ENCODE measurements at regions not wholly inside any gene's neighbourhood (a gene's known extent, or its start where the extent isn't known, plus 50 kb on each side); places are given as distances from the start of the nearest gene placed in this dataset.

DNA sequence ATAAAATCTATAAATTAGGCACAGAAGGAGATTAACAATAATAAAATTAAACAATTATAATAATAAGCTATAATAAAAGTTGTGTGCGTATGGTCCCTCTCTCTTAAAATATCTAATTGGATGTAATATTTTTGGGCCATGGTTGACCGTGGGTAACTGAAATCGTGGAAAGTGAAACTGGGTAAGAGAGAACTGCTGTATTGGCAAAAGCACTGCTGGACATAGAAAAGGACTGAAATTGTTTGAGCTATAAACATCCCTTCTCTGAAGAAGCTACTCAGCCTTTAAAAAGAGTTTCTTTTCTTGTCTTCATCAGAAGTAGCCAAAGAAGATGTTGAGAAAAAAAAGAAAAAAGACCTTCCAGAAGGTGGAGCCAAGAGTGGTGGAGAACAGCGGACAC is 379.4 kb downstream of the ZNF521 start:
- no peak overlapping the region for H3K4me3 ChIP-seq (ENCODE audit: low read depth in 1 of 3, low read length in 3 of 3)
- H3K36me3 ChIP-seq (ENCODE audit: control insufficient read depth in 4 of 4, insufficient read depth in 3 of 4, low read depth in 1 of 4, low read length in 3 of 4): no peaks in the 10 kb centered on the region
- no peak for DNase-seq (ENCODE audit: low spot score)
- H3K9ac ChIP-seq (ENCODE audit: low read depth in 1 of 2, low read length in 2 of 2): no peak overlapping the region
- H3K27me3 ChIP-seq (ENCODE audit: control insufficient read depth in 4 of 4, insufficient read depth in 4 of 4, low read length in 3 of 4): no peaks in the 10 kb centered on the region
- H3K9me3 ChIP-seq (ENCODE audit: control insufficient read depth in 4 of 4, low read length in 3 of 4): peaks cover 0 to 2% (median 0%) of the 10 kb centered on the region in 4 donors
- WGBS: 86% methylated on average over 4 of the region's 4 CpGs
- TF ChIP-seq, protein P1, sequence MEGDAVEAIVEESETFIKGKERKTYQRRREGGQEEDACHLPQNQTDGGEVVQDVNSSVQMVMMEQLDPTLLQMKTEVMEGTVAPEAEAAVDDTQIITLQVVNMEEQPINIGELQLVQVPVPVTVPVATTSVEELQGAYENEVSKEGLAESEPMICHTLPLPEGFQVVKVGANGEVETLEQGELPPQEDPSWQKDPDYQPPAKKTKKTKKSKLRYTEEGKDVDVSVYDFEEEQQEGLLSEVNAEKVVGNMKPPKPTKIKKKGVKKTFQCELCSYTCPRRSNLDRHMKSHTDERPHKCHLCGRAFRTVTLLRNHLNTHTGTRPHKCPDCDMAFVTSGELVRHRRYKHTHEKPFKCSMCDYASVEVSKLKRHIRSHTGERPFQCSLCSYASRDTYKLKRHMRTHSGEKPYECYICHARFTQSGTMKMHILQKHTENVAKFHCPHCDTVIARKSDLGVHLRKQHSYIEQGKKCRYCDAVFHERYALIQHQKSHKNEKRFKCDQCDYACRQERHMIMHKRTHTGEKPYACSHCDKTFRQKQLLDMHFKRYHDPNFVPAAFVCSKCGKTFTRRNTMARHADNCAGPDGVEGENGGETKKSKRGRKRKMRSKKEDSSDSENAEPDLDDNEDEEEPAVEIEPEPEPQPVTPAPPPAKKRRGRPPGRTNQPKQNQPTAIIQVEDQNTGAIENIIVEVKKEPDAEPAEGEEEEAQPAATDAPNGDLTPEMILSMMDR (IDR thresholded peaks at IDR 0.05; ENCODE audit: low read depth, low read length, missing input control): no peak
- TF ChIP-seq, protein P2, sequence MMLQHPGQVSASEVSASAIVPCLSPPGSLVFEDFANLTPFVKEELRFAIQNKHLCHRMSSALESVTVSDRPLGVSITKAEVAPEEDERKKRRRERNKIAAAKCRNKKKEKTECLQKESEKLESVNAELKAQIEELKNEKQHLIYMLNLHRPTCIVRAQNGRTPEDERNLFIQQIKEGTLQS (IDR thresholded peaks at IDR 0.05): no peak
- TF ChIP-seq TAF1 (conservative IDR thresholded peaks at IDR 0.05): no peak
- TF ChIP-seq EGR1 (IDR thresholded peaks at IDR 0.05; ENCODE audit: low read depth in 2 of 2): no peak
- TF ChIP-seq HNF4A (conservative IDR thresholded peaks at IDR 0.05): no peak
- TF ChIP-seq YY1 (IDR thresholded peaks at IDR 0.05): no peak
- TF ChIP-seq, protein P3, sequence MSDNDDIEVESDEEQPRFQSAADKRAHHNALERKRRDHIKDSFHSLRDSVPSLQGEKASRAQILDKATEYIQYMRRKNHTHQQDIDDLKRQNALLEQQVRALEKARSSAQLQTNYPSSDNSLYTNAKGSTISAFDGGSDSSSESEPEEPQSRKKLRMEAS (IDR thresholded peaks at IDR 0.05): no peak
- no peak for TF ChIP-seq FOXA1 (IDR thresholded peaks at IDR 0.05)
- no peak for TF ChIP-seq REST (IDR thresholded peaks at IDR 0.05)
- TF ChIP-seq FOXA2 (IDR thresholded peaks at IDR 0.05): no peak
- TF ChIP-seq SP1 (IDR thresholded peaks at IDR 0.05): no peak
- TF ChIP-seq JUND (IDR thresholded peaks at IDR 0.05): no peak
- TF ChIP-seq RAD21 (IDR thresholded peaks at IDR 0.05): no peak
- no peak for TF ChIP-seq HNF4G (IDR thresholded peaks at IDR 0.05)
- TF ChIP-seq ZBTB33 (IDR thresholded peaks at IDR 0.05): no peak
- no peaks in the 10 kb centered on the region for H3K4me1 ChIP-seq (ENCODE audit: control insufficient read depth in 4 of 4, insufficient read depth in 4 of 4, low read length in 3 of 4)
- H3K27ac ChIP-seq (ENCODE audit: low read depth in 1 of 2, low read length in 2 of 2): no peak overlapping the region

- Histone ChIP-seq H3K36me3 (ENCODE audit: control insufficient read depth in 4 of 4, insufficient read depth in 3 of 4, low read depth in 1 of 4, low read length in 3 of 4) (no peaks in the 10 kb centered on the region), H3K4me1 (ENCODE audit: control insufficient read depth in 4 of 4, insufficient read depth in 4 of 4, low read length in 3 of 4) (no peaks in the 10 kb centered on the region), H3K27me3 (ENCODE audit: control insufficient read depth in 4 of 4, insufficient read depth in 4 of 4, low read length in 3 of 4) (peaks cover 0 to 2% (median 0%) of the 10 kb centered on the region in 4 donors), H3K4me3 (ENCODE audit: low read depth in 1 of 3, low read length in 3 of 3) (no peak overlapping the region), H3K9ac (ENCODE audit: low read depth in 1 of 2, low read length in 2 of 2) (no peak overlapping the region), H3K9me3 (ENCODE audit: control insufficient read depth in 4 of 4, low read length in 3 of 4) (peaks cover 0 to under 1% (median 0%) of the 10 kb centered on the region in 4 donors), H3K27ac (ENCODE audit: low read depth in 1 of 2, low read length in 2 of 2) (no peak overlapping the region)
- no peak for DNase-seq (ENCODE audit: low spot score)
- WGBS: 74% methylated on average over 2 of the region's 2 CpGs
- TF ChIP-seq JUND (IDR thresholded peaks at IDR 0.05) (no peak), NR2F2 (IDR thresholded peaks at IDR 0.05) (no peak), RAD21 (IDR thresholded peaks at IDR 0.05) (no peak), YY1 (IDR thresholded peaks at IDR 0.05) (no peak), HNF4A (conservative IDR thresholded peaks at IDR 0.05) (no peak), RXRA (IDR thresholded peaks at IDR 0.05) (no peak), EGR1 (IDR thresholded peaks at IDR 0.05; ENCODE audit: low read depth in 2 of 2) (no peak), TAF1 (conservative IDR thresholded peaks at IDR 0.05) (no peak), GABPA (IDR thresholded peaks at IDR 0.05 in 1 of 2, conservative IDR thresholded peaks at IDR 0.05 in 1 of 2) (no peak), FOXA1 (IDR thresholded peaks at IDR 0.05) (no peak), REST (IDR thresholded peaks at IDR 0.05) (no peak)
- TF ChIP-seq, protein P1 (IDR thresholded peaks at IDR 0.05; ENCODE audit: low read depth, low read length, missing input control): no peak
- TF ChIP-seq, protein P3 (IDR thresholded peaks at IDR 0.05): no peak
Measured at GRCh38 chr18:24974431-24974830, 377.5 kb downstream of the ZNF521 start.

All from liver (tissue), 8 donors.